ENCODE measurements at regions not wholly inside any gene's neighbourhood (a gene's known extent, or its start where the extent isn't known, plus 50 kb on each side); places are given as distances from the start of the nearest gene placed in this dataset.
"Not testable (repeated sequence)": the region's sequence is repeated elsewhere in the genome, so short reads cannot be mapped to it uniquely, and the experiment has no call there.

DNA sequence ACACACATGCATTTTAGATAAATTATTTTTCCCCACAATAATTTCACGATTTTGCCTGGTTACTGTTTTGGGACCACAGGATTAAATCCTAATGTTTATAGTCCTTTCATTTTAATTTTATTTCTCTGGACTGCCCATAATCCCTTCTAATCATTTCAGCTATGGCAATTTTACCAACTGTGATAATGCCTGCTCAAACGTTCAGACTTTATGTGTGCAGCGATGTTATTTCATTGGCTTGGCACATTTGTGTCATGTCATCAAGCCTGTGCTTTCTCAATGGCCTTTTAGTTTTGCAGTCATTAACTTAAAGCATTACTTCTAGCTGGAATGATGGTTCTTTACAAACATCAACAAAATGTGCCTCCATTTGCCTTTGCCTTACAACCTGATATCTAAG lies 140.6 kb upstream of the HSF2 start:
- Histone ChIP-seq H3K4me1 (no peaks in the 10 kb centered on the region), H3K4me3 (no peak overlapping the region), H3K36me3 (no peaks in the 10 kb centered on the region), H3K27ac (replicated peaks in 1 of 4) (no peak overlapping the region), H3K9me3 (no peaks in the 10 kb centered on the region), H3K27me3 (no peaks in the 10 kb centered on the region)
- no peak for DNase-seq (ENCODE audit: extremely low spot score)
- intact Hi-C loops (cut with DNase I), result no loop called here
- TF ChIP-seq POLR2AphosphoS5 (IDR thresholded peaks at IDR 0.05) (no peak), POLR2A (IDR thresholded peaks at IDR 0.05; ENCODE audit: low read depth) (no peak), EP300 (IDR thresholded peaks at IDR 0.05) (no peak)
- TF ChIP-seq, protein P1, sequence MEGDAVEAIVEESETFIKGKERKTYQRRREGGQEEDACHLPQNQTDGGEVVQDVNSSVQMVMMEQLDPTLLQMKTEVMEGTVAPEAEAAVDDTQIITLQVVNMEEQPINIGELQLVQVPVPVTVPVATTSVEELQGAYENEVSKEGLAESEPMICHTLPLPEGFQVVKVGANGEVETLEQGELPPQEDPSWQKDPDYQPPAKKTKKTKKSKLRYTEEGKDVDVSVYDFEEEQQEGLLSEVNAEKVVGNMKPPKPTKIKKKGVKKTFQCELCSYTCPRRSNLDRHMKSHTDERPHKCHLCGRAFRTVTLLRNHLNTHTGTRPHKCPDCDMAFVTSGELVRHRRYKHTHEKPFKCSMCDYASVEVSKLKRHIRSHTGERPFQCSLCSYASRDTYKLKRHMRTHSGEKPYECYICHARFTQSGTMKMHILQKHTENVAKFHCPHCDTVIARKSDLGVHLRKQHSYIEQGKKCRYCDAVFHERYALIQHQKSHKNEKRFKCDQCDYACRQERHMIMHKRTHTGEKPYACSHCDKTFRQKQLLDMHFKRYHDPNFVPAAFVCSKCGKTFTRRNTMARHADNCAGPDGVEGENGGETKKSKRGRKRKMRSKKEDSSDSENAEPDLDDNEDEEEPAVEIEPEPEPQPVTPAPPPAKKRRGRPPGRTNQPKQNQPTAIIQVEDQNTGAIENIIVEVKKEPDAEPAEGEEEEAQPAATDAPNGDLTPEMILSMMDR (IDR thresholded peaks at IDR 0.05), result no peak
- 88% methylated on average over 3 of the region's 3 CpGs for WGBS

DNA sequence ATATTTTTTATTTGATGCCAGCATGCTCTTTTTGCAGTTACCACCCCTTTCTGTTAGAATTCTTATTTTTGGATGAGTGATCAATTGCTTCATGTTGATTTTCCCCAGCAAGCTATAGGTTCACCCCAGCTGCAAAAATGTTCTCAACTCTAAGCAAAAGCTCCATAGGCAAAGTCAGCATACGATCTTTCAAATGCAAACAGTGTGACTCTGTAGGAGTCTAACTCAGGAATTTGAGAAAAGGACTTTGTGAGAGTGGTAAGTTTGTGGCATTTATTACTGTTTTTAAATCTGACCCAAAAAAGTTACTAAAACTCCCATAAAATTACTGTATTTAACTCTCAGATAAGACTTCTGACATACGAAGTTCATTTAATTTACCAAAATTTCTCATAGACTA lies 134.9 kb upstream of the HSF2 start:
- Histone ChIP-seq H3K27ac (replicated peaks in 1 of 4) (no peak overlapping the region), H3K27me3 (no peaks in the 10 kb centered on the region), H3K9me3 (peaks cover 0 to 18% (median 12%) of the 10 kb centered on the region in 4 donors), H3K4me1 (no peaks in the 10 kb centered on the region), H3K36me3 (no peaks in the 10 kb centered on the region), H3K4me3 (no peak overlapping the region)
- 63% methylated on average over 2 of the region's 2 CpGs for WGBS
- TF ChIP-seq, protein P1 (IDR thresholded peaks at IDR 0.05), result no peak
- TF ChIP-seq POLR2AphosphoS5 (IDR thresholded peaks at IDR 0.05) (no peak), POLR2A (IDR thresholded peaks at IDR 0.05; ENCODE audit: low read depth) (no peak), EP300 (IDR thresholded peaks at IDR 0.05) (no peak)
- intact Hi-C loops (cut with DNase I), result no loop called here
- DNase-seq (ENCODE audit: extremely low spot score), result no peak

DNA sequence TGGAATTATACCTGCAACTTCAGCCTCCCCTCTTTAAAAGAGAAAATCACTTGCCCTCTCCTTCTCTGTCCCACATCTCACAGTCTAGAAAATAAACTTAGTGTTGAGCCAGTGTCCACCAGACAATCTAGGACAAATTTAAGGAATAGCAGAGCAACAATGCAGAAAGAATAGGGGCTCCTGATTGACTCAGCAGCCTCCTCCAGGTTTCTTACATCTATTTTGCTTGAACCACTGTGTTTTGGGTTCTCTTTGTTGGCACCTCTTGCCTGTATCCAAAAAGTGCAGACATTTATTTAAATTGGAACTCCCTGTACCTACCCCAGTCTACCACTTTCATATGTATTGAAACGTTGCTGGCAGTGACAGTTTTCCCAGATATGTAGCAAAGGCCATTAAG lies 133.7 kb upstream of the HSF2 start:
- intact Hi-C loops (cut with DNase I), result no loop called here
- WGBS, result 56% methylated on average over 1 of the region's 1 CpG

DNA sequence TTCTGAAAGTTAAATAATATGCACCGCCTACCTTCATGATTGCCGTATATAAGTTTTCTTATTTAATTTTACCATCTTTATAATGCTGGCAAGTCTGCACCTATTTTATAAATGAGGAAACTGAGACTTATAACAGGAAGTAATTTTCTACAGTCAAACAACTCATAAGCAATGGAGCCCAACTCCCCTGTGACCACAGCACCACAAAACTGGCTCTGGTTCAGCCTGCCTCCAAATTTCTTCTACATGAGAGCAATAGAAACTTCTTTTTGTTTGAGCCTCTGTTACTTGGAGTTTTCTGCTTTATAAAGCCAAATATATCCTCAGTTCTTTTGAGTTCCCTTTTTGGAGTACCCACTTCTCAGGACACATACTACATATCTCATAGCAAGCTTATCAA lies 131.1 kb upstream of the HSF2 start:
- Histone ChIP-seq H3K27ac (replicated peaks in 1 of 4) (no peak overlapping the region), H3K4me1 (no peaks in the 10 kb centered on the region), H3K4me3 (no peak overlapping the region), H3K27me3 (no peaks in the 10 kb centered on the region), H3K9me3 (peaks cover 0 to 18% (median 12%) of the 10 kb centered on the region in 4 donors), H3K36me3 (no peaks in the 10 kb centered on the region)
- TF ChIP-seq EP300 (IDR thresholded peaks at IDR 0.05) (no peak), POLR2AphosphoS5 (IDR thresholded peaks at IDR 0.05) (no peak), POLR2A (IDR thresholded peaks at IDR 0.05; ENCODE audit: low read depth) (no peak)
- TF ChIP-seq, protein P1 (IDR thresholded peaks at IDR 0.05), result no peak
- DNase-seq (ENCODE audit: extremely low spot score), result no peak
- WGBS, result 97% methylated on average over 2 of the region's 2 CpGs
- intact Hi-C loops (cut with DNase I), result no loop called here

More for the DNA sequence above, 133.7 kb upstream of the HSF2 start:
- H3K27me3 ChIP-seq, result no peaks in the 10 kb centered on the region
- no peaks in the 10 kb centered on the region for H3K36me3 ChIP-seq
- TF ChIP-seq EP300 (IDR thresholded peaks at IDR 0.05) (no peak), POLR2AphosphoS5 (IDR thresholded peaks at IDR 0.05) (no peak), POLR2A (IDR thresholded peaks at IDR 0.05; ENCODE audit: low read depth) (no peak)
- TF ChIP-seq, protein P1 (IDR thresholded peaks at IDR 0.05), result no peak
- no peaks in the 10 kb centered on the region for H3K4me1 ChIP-seq
- no peak for DNase-seq (ENCODE audit: extremely low spot score)
- H3K4me3 ChIP-seq, result no peak overlapping the region
- no peak overlapping the region for H3K27ac ChIP-seq (replicated peaks in 1 of 4)
- H3K9me3 ChIP-seq, result peaks cover 0 to 18% (median 12%) of the 10 kb centered on the region in 4 donors

- Histone ChIP-seq H3K4me1 (no peaks in the 10 kb centered on the region), H3K4me3 (no peak overlapping the region), H3K36me3 (no peaks in the 10 kb centered on the region), H3K27me3 (no peaks in the 10 kb centered on the region), H3K9me3 (no peaks in the 10 kb centered on the region), H3K27ac (replicated peaks in 1 of 4) (no peak overlapping the region)
- intact Hi-C loops (cut with DNase I), result no loop called here
- DNase-seq (ENCODE audit: extremely low spot score), result no peak
- no peak for TF ChIP-seq POLR2AphosphoS5 (IDR thresholded peaks at IDR 0.05)
- no peak for TF ChIP-seq EP300 (IDR thresholded peaks at IDR 0.05)
- TF ChIP-seq, protein P1 (IDR thresholded peaks at IDR 0.05), result no peak
- no peak for TF ChIP-seq POLR2A (IDR thresholded peaks at IDR 0.05; ENCODE audit: low read depth)
- 56% methylated on average over 1 of the region's 1 CpG for WGBS
Measured at GRCh38 chr6:122276637-122277036, 122.8 kb upstream of the HSF2 start.

- H3K36me3 ChIP-seq; intact Hi-C loops (cut with DNase I); H3K27ac ChIP-seq (replicated peaks in 1 of 4); H3K4me3 ChIP-seq; H3K27me3 ChIP-seq; H3K4me1 ChIP-seq; DNase-seq (ENCODE audit: extremely low spot score); H3K9me3 ChIP-seq: not testable (repeated sequence)
- 94% methylated on average over 27 of the region's 52 CpGs for WGBS
Measured at GRCh38 chr6:122280105-122281021, 119.1 kb upstream of the HSF2 start.
